ENCODE measurements at regions not wholly inside any gene's neighbourhood (a gene's known extent, or its start where the extent isn't known, plus 50 kb on each side); places are given as distances from the start of the nearest gene placed in this dataset.

GRCh38 chr6:19450651-19451050 is 386.5 kb upstream of the ID4 start:
- no peak for DNase-seq (ENCODE audit: low read depth, low spot score)
- TF ChIP-seq CTCF (IDR thresholded peaks at IDR 0.05; ENCODE audit: low read depth, low read length): no peak
- in situ Hi-C loops (cut with HindIII; ENCODE audit: low sequenced_read_pairs): no loop called here
- no peak overlapping the region for H3K4me3 ChIP-seq (ENCODE audit: low read depth, low read length)

- in situ Hi-C loops (cut with HindIII; ENCODE audit: low sequenced_read_pairs): no loop called here
- peak; percentile 7 for TF ChIP-seq CTCF (IDR thresholded peaks at IDR 0.05; ENCODE audit: low read depth, low read length)
- no peak overlapping the region for H3K4me3 ChIP-seq (ENCODE audit: low read depth, low read length)
- DNase-seq (ENCODE audit: low read depth, low spot score): no peak
Measured at GRCh38 chr6:19452495-19452894, 384.7 kb upstream of the ID4 start.

DNA sequence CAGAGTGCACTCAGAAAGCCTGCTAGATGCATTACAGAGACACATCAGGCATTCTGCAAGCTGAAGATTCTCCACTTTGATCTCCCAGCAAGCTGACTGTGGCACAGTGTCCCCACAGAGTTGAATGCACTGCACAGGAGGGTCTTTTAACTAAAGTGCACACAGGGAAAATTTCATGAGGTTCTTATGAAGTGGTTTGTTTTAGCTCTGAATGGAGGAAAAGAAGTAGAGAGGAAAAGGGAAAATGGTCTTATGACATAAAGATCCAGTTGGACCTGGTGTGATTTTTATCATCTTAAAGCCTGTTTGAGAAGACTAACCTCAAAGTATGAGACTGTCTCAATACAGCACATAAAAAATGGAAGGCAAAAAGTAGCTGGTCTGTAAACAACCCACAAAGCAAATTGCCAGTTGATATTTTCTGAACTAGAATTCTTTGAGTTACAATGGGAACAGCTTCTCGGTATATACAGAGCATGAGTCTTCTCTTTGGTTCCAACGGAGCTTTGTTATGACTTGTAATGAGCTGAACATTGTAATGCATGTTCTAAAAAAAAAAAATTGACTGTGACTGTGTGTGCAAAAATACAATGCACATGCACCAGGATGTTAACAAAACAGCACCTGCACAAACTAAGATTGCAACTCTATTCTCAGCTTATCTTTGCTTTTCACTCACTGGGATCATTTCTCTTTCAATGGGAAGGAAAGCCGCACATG is 383.0 kb upstream of the ID4 start:
- no peak for DNase-seq (ENCODE audit: low read depth, low spot score)
- no peak overlapping the region for H3K4me3 ChIP-seq (ENCODE audit: low read depth, low read length)
- TF ChIP-seq CTCF (IDR thresholded peaks at IDR 0.05; ENCODE audit: low read depth, low read length): no peak
- in situ Hi-C loops (cut with HindIII; ENCODE audit: low sequenced_read_pairs): no loop called here

DNA sequence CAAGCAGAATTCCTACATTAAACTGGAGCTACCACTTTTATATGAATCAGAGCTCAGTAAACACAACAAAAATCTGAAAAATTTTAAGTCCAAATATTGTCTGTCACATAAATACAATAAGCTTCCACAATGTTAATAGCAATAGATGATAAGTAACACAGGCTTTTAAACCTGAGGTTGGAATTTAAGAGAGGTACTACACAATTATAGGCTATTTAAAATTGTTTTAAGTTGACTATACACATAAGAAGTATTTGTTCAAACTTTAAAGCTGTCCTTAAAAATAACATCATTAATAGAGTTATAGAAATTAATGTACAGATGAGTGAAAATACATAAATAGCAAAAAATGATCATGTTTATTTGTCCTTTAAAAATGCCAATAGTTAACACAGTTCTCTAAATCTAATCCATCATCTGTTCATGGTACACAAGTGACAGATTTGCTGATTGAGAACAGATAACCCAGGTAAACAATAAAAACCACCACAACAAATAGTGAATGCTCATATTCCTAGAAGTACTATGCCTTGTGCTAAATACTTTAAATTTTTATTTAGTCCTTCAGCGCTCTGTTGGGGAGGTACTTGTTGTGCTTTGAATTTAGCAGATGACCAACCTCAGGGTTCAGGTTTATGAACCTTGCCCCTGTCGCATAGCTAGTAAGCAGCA is 382.3 kb upstream of the ID4 start:
- no peak for TF ChIP-seq CTCF (IDR thresholded peaks at IDR 0.05; ENCODE audit: low read depth, low read length)
- no peak overlapping the region for H3K4me3 ChIP-seq (ENCODE audit: low read depth, low read length)
- DNase-seq (ENCODE audit: low read depth, low spot score): no peak
- in situ Hi-C loops (cut with HindIII; ENCODE audit: low sequenced_read_pairs): no loop called here

DNA sequence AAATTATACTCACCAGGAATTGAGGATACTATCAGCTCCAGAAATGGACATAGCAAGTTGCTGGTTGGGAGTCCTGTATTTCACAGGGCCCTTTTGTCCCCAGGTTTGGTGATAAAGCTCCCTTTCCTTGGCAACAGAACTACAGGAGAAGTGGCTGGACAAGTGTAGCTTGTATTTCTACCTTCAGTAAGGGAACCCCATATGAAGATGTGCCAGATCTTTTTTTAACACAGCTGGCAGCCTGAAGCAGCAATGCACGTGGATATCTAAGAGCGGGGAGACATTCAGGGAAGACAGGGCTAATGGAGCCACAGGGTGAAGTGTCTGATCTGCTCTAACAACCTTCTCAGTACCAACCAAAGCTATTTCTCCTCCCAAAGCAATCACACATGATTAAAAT is 373.9 kb upstream of the ID4 start:
- in situ Hi-C loops (cut with HindIII; ENCODE audit: low sequenced_read_pairs): no loop called here
- no peak for TF ChIP-seq CTCF (IDR thresholded peaks at IDR 0.05; ENCODE audit: low read depth, low read length)
- DNase-seq (ENCODE audit: low read depth, low spot score): no peak

DNA sequence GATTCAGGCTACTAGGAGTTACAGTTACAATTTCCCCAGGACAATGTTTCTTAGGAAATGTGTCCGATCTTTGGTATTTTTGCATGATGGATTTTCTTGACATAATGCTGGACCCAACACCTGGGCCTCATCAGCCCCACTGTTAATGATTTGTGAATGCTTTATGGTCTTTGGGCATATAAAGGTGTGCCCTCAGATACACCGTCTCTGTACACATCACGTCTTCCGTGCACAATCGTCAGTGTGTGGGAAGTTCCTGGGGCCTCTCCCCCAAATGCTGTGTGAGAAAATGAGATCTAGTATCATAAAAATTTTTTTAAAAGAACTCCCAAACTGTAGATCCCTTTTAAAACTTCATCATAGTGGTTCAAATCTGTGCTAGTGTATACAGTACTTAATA is 373.2 kb upstream of the ID4 start:
- no peak overlapping the region for H3K4me3 ChIP-seq (ENCODE audit: low read depth, low read length)
- TF ChIP-seq CTCF (IDR thresholded peaks at IDR 0.05; ENCODE audit: low read depth, low read length): no peak
- DNase-seq (ENCODE audit: low read depth, low spot score): no peak
- in situ Hi-C loops (cut with HindIII; ENCODE audit: low sequenced_read_pairs): no loop called here

More for the DNA sequence above, 373.9 kb upstream of the ID4 start:
- H3K4me3 ChIP-seq (ENCODE audit: low read depth, low read length): no peak overlapping the region

All from astrocyte of the spinal cord (primary cell).